Activated effector memory CD4-positive, alpha-beta T cell treated with Interleukin-2 at 50 U/mL for 16 hours (primary cell): ENCODE measurements at regions not wholly inside any gene's neighbourhood (a gene's known extent, or its start where the extent isn't known, plus 50 kb on each side); places are given as distances from the start of the nearest gene placed in this dataset.

Experiments used
- DNase-seq: peaks from one replicate; pipeline ENCODE4 v3.0.0-alpha.2; 2020

- no peak for DNase-seq
Observed at GRCh38 chr20:63066506-63067265, 59.9 kb upstream of the BHLHE23 start.

- DNase-seq = no peak
Observed at GRCh38 chr20:63065911-63066310, 59.1 kb upstream of the BHLHE23 start.

DNA sequence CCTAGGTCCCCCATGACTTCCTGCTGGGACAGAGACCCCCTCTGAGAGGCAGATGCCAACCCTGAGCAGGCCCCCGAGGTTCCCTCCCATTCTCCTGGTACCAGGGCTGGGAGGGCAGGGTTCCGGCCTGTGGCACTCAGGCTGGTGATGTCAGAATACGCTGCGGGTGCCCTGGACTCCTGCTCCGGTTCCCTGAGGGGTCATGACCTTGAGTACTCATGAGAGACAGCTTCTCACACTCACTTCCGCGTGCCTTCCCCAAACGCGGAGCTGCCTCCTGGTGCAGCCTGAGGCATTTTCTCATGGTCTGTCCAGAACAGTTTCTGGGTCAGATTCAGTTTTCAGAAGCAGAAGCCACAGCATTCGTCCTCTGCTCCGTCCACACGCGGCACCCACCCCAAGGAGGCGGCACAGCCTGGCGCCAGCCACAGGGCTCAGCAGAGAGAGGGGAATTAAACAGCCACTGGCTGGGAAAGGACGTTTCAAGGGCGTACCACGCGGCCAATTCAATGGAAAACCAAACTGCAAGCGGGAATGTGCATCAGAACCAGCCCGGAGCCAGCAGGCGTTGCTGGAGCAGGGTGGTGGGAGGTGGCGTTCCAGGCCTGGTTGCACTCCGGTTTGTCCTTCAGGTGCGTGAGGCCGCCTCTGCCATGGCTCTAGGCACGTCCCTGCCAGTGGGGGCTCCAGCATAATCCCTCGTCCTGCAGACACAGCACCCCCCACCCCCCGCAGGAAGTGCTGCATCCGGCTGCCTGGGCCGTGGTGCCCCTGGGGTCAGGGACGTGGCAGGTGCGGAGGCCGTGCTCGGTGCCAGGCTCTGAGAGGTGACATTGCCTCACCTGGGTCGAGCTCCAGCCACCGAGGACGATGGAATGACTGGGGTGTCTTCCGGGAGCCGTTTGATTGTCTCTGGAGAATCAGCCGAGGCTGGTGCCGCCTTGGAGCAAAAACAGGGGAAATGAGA lies 58.3 kb upstream of the BHLHE23 start:
- DNase-seq = no peak

DNA sequence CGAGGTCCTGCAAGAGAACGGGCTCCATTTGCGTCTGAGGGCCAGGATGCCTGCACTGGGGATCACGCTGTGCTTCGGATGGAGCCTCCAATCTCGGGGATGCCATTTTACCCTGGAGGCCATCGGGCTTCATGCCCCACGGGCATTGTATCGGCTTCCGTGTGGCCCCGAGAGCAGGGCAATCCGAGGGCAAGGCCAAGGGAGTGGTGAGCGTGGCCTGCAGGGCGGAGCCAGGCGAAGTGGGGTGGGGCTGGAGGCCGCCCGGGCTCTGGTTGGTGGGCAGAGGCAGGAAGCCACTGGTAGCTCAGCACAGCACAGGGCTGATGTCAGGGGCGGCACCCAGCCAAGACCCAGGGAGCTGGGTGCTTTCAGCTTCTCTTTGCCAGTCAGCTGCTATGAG lies 57.5 kb upstream of the BHLHE23 start:
- no peak for DNase-seq

DNA sequence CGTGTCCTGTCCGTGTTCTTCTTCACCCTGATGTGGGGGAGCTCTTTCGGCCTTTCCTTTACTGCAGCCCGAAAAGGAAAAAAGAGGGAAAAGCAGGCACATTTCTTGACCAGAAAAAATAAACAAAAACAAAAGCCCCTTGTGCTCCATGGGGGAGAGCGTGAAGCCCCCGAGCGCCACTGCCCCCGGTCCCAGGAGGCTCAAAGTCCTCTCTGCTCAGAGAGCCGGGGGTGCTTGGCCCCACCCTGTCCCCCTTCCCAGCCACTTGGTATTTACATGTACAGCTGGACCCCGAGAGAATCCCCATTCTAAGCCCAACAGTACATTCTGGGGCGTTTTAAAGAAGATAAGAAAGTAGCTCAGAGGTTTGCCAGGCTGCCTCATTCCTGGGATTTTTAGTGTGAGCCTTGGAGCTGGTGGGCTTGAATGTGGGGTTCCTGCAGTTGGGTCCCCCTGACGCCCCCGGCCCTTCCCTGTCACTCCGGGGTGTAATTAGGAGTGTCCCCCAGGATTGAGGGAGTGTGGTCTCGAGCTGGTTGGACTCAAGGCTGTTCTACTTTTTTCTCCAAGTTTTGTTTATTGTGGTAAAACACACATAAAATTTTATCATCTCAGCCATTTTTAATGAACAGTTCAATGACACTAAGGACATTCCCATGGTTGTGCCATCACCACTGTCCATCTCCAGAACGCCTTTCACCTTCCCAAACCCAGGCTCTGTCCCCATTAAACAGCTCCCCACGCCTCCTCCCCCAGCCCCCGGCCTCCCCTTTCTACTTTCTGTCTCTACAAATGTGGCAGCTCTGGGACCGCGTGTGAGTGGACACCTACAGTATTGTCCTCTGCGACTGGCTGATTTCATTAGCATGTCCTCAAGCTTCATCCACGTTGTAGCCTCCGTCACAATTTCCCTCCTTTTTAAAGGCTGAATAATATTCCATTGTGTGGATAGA lies 55.7 kb upstream of the BHLHE23 start:
- no peak for DNase-seq

GRCh38 chr20:63061771-63062100 lies 55.0 kb upstream of the BHLHE23 start:
- no peak for DNase-seq

- no peak for DNase-seq
Observed at GRCh38 chr20:63061051-63061770, 54.4 kb upstream of the BHLHE23 start.

- DNase-seq = no peak
Observed at GRCh38 chr20:63060057-63060991, 53.6 kb upstream of the BHLHE23 start.

DNA sequence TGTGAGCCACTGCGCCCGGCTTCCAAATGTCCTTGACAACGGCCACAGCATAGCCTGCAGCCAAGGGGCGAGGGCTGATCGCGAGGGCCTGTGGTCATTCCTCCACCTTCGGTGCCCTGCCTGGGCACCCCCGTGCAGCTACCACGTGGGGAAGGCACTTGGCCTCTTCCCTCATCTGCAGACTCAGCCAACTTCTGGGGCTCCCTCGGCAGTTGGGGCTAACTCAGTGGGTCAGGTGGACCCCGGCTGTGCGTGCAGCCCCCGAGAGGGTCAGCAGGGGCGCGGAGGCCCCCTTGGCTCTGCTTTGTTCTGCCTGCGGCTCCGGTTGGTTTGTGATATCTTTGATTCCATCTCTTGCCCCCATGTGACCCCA lies 52.9 kb upstream of the BHLHE23 start:
- no peak for DNase-seq

DNA sequence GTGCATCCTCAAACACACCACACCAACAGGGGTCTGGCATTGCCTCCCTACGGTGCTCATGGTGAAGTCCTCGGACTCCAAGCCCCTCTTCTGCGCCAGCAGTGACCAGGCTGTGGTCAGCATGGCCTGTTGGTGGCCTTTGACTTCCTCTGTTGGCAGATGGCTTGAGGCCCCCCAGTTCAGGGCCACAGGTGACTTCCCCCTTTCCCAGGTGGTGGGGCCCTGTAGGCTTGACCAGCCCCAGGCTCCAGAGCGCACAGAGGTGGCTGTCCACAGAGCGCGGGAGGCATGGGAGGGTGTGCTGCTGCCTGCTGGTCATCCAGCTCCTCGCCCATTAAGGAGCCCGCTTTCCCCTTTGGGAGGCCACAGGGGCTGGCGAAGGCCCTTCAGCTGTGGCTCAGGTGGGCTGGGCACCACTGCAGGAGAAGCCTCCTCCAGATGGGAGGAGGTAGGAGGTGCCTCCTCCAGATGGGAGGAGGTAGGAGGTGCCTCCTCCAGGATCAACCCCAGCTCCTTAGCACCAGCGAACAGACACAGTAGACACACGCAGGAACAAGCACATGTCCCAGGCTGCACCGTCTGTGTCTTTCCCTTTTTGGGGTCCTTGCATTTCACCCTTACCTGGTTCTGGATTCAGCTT lies 52.1 kb upstream of the BHLHE23 start:
- no peak for DNase-seq

DNA sequence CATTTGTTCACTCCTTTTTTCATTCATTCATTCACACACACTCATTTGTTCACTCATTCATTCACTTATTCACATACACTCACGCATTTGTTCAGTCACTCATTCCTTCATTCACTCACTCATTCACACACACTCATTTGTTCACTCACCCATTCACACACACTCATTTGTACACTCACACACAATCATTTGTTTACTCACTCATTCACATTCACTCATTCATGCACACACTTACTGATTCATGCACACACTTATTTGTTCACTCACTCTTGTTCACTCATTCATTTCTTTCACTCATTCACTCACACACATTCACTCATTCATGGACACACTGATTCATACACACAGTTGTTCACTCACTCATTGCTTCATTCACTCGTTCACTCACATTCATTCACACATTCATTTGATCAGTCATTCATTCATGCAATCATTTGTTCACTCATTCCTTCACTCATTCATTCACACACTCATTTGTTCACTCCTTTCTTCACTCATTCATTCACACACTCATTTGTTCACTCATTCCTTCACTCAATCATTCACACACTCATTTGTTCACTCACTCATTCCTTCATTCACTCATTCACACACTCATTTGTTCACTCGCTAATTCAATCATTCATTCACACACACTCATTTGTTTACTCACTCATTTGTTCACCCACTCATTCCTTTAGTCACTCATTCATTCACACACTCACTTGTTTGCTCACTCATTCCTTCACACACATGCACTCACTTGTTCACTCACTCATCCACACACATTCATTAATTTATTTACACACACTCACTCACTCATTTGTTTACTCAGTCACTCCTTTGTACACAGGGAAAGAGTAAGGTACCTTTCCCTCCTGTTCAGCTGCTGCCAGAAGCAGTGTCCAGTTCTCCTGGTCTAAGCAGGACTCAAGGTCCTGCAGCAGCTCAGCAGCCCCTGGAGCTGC lies 50.7 kb upstream of the BHLHE23 start:
- no peak for DNase-seq

DNA sequence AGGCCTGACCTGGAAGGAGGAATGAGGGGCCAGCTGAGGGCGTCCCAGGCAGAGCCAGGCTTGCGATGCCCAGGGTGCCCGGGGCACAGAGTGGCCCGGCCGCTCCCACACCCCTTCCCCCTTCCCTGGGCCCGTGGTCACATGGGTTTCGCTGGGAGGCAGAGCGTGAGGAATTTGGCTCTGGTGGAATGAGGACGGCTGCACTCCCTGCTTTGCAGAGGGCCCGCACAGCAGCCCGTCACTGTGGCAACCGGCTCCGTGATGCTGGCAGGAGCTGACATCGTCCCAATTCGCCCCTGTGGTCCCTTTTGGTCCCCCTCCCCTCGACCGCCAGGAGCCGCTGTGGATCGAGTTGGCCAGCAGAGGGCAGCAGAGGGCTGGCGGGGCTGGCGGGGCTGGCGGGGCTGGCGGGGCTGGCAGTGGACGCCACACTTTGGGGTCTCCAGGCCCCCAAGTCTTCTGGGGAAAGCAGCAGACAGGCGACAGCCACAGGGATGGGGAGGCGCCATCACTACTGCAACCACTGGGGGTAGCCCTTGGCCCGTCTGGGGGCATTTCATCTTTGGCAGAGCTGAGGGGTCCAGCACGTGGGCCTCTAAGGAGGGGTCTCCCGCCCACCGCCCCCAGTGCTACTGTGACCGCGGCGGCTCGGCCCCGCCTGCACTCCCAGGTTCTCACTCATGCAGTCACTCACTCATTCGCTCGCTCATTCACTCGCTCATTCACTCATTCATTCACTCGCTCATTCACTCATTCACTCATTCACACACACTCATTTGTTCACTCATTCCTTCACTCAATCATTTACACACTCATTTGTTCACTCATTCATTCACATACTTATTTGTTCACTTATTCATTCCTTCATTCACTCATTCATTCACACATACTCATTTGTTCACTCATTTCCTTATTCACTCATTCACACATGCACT lies 49.7 kb upstream of the BHLHE23 start:
- DNase-seq = peak; percentile 10
